SK-N-SH (cell line): ENCODE measurements at regions not wholly inside any gene's neighbourhood (a gene's known extent, or its start where the extent isn't known, plus 50 kb on each side); places are given as distances from the start of the nearest gene placed in this dataset.

Experiments used
- CTCF ChIA-PET: fragments of 300-600, 350-600 bp; formaldehyde crosslinking; extraction: SDS; loops from one replicate; lab custom pipeline; 2021; lab: Yijun Ruan, JAX
- POLR2A ChIA-PET: fragments of 350-600 bp; sonication (Branson Sonifier 250); formaldehyde crosslinking; extraction: SDS; loops from one replicate; lab custom pipeline; 2020; ENCODE audit warnings: antibody characterized with exemption, inconsistent platforms; lab: Yijun Ruan, JAX
- DNase-seq: peaks from one replicate; pipeline ENCODE4 v3.0.0; 2012
- H2AFZ ChIP-seq: fragments of 200-600 bp; sonication (generic); 2 replicates; pipeline ENCODE4 v1.8.1; 2016; ENCODE audit warnings: antibody characterized with exemption, mild to moderate bottlenecking, low read depth
- H3F3A ChIP-seq: fragments of 200-600 bp; sonication (generic); replicated peaks from 2 replicates; pipeline ENCODE3; 2016; ENCODE audit warnings: antibody characterized with exemption, mild to moderate bottlenecking; ENCODE audit not compliant: insufficient read depth
- H3K27ac ChIP-seq, 2 experiments: fragments of 200-500 bp in 1 of 2; fragments of 200-600 bp in 1 of 2; sonication (Bioruptor generic) in 1 of 2; sonication (generic), shearing (Covaris generic) in 1 of 2; 2 replicates each; pipeline versions ENCODE4 v1.5.1 to v1.6.1; 2014 to 2016; ENCODE audit warnings: low read depth in 2 of 2, inconsistent platforms in 1 of 2, low read length in 1 of 2, mild to moderate bottlenecking in 1 of 2, mixed read lengths in 1 of 2
- H3K27me3 ChIP-seq: fragments of 200-600 bp; sonication (generic), shearing (Covaris generic); 2 replicates; pipeline ENCODE4 v1.6.1; 2016; ENCODE audit warnings: mixed run types; ENCODE audit not compliant: insufficient read depth
- H3K36me3 ChIP-seq, 2 experiments: fragments of 200-500 bp in 1 of 2; fragments of 200-600 bp in 1 of 2; sonication (Bioruptor generic) in 1 of 2; sonication (generic) in 1 of 2; replicated peaks in 1 of 2; 2 replicates each; pipeline versions ENCODE3 to v1.5.1; 2014 to 2016; ENCODE audit warnings: low read length in 1 of 2, mild to moderate bottlenecking in 1 of 2; ENCODE audit not compliant: insufficient read depth in 2 of 2, control insufficient read depth in 1 of 2
- H3K4me1 ChIP-seq, 2 experiments: fragments of 200-500 bp in 1 of 2; fragments of 200-600 bp in 1 of 2; sonication (Bioruptor generic) in 1 of 2; sonication (generic), shearing (Covaris generic) in 1 of 2; 2 replicates each; pipeline versions ENCODE4 v1.5.1 to v1.6.1; 2014 to 2016; ENCODE audit warnings: low read depth in 1 of 2, low read length in 1 of 2, mixed run types in 1 of 2; ENCODE audit not compliant: insufficient read depth in 2 of 2, control insufficient read depth in 1 of 2
- H3K4me2 ChIP-seq: fragments of 200-600 bp; sonication (generic), shearing (Covaris generic); 2 replicates; pipeline ENCODE4 v1.6.1; 2017; ENCODE audit warnings: mixed run types
- H3K4me3 ChIP-seq, 2 experiments: fragments of 200-500 bp in 1 of 2; fragments of 200-600 bp in 1 of 2; sonication (Bioruptor generic) in 1 of 2; sonication (generic), shearing (Covaris generic) in 1 of 2; 2 replicates each; pipeline versions ENCODE4 v1.5.1 to v1.8.1; 2014 to 2016; ENCODE audit warnings: low read depth in 2 of 2, inconsistent platforms in 1 of 2, low read length in 1 of 2, mild to moderate bottlenecking in 1 of 2, mixed read lengths in 1 of 2, moderate library complexity in 1 of 2
- H3K79me2 ChIP-seq: fragments of 200-600 bp; sonication (generic); 2 replicates; pipeline ENCODE4 v1.8.1; 2017; ENCODE audit warnings: mild to moderate bottlenecking; ENCODE audit not compliant: insufficient read depth
- H3K9ac ChIP-seq: fragments of 200-600 bp; sonication (generic); 2 replicates; pipeline ENCODE4 v1.6.1; 2017; ENCODE audit warnings: mixed run types
- H3K9me2 ChIP-seq: fragments of 200-600 bp; sonication (generic); 2 replicates; pipeline ENCODE4 v1.6.1; 2017; ENCODE audit warnings: mixed run types
- H3K9me3 ChIP-seq: fragments of 200-600 bp; sonication (generic); 2 replicates; pipeline ENCODE4 v1.6.1; 2017; ENCODE audit warnings: mixed run types, mild to moderate bottlenecking, moderate library complexity
- H4K20me1 ChIP-seq: fragments of 200-600 bp; sonication (generic); 2 replicates; pipeline ENCODE4 v1.6.1; 2017; ENCODE audit warnings: mild to moderate bottlenecking, mixed run types; ENCODE audit not compliant: insufficient read depth
- ELF1 ChIP-seq: IDR thresholded peaks from 2 replicates; pipeline ENCODE4 v1.4.0; 2012
- EZH2phosphoT487 ChIP-seq: fragments of 200-600 bp; sonication (generic); IDR thresholded peaks from 2 replicates; pipeline ENCODE4 v1.6.1; 2017; ENCODE audit warnings: low read depth, mixed run types, mild to moderate bottlenecking, antibody characterized with exemption, moderate library complexity, borderline replicate concordance
- FOSL2 ChIP-seq: IDR thresholded peaks from 2 replicates; pipeline ENCODE4 v1.4.0; 2012; ENCODE audit warnings: low read depth, mild to moderate bottlenecking, moderate library complexity, borderline replicate concordance
- GABPA ChIP-seq: IDR thresholded peaks from 2 replicates; pipeline ENCODE4 v1.4.0; 2012; ENCODE audit warnings: low read depth, mild to moderate bottlenecking
- MAX ChIP-seq: IDR thresholded peaks from 2 replicates; pipeline ENCODE4 v1.4.0; 2012; ENCODE audit warnings: low read depth
- NFIC ChIP-seq: IDR thresholded peaks from 2 replicates; pipeline ENCODE4 v1.4.0; 2012; ENCODE audit warnings: borderline replicate concordance
- NRF1 ChIP-seq: IDR thresholded peaks from 2 replicates; pipeline ENCODE4 v1.6.1; 2012; ENCODE audit warnings: low read depth, mild to moderate bottlenecking, low read length
- POLR2AphosphoS5 ChIP-seq: IDR thresholded peaks from 2 replicates; pipeline ENCODE4 v1.6.1; 2012; ENCODE audit warnings: low read depth, low read length
- RAD21 ChIP-seq: IDR thresholded peaks from 2 replicates; pipeline ENCODE4 v1.6.1; 2012; ENCODE audit warnings: mild to moderate bottlenecking, low read length
- RCOR1 ChIP-seq: fragments of 150-350 bp; IDR thresholded peaks from 2 replicates; pipeline ENCODE4 v1.6.1; 2017; ENCODE audit warnings: antibody characterized with exemption, low read length
- RFX5 ChIP-seq: IDR thresholded peaks from 2 replicates; pipeline ENCODE4 v1.6.1; 2012; ENCODE audit warnings: mild to moderate bottlenecking, improper control_type of control experiment, low read length
- SMC3 ChIP-seq: IDR thresholded peaks from 2 replicates; pipeline ENCODE4 v1.6.1; 2012; ENCODE audit warnings: low read depth, low read length, improper control_type of control experiment
- TCF12 ChIP-seq: IDR thresholded peaks from 2 replicates; pipeline ENCODE4 v1.4.0; 2012
- USF2 ChIP-seq: fragments of 150-350 bp; IDR thresholded peaks from 2 replicates; pipeline ENCODE4 v1.6.1; 2017; ENCODE audit warnings: antibody characterized with exemption, low read length, low read depth, borderline replicate concordance
- YY1 ChIP-seq: IDR thresholded peaks from 2 replicates; pipeline ENCODE4 v1.4.0; 2012; ENCODE audit warnings: low read depth, mild to moderate bottlenecking
- WGBS: methylation state at CpG from one replicate; pipeline ENCODE4 v1.1.6; 2017; ENCODE audit warnings: low lambda C conversion rate; 5-methylcytosine and 5-hydroxymethylcytosine counted together
- TF ChIP-seq, protein P1 (sequence below): IDR thresholded peaks from 2 replicates; pipeline ENCODE4 v1.6.1; 2012; ENCODE audit warnings: mild to moderate bottlenecking, low read depth, low read length, moderate library complexity

- H2AFZ ChIP-seq: no peak overlapping the region
- H3K27ac ChIP-seq: no peak overlapping the region
- H3K27me3 ChIP-seq: no peaks in the 10 kb centered on the region
- no peak overlapping the region for H3K4me2 ChIP-seq
- H3K9me3 ChIP-seq: no peaks in the 10 kb centered on the region
- no peaks in the 10 kb centered on the region for H3K79me2 ChIP-seq
- H3K9me2 ChIP-seq: no peaks in the 10 kb centered on the region
- ChIA-PET POLR2A (no interaction called here), CTCF (interaction anchor here (1.0 to 1.6 kb wide), 2 partner anchors 13 to 30 kb away, joined by 4 read pairs; no protein-coding TSS in a partner anchor)
- H4K20me1 ChIP-seq: no peaks in the 10 kb centered on the region
- H3K4me3 ChIP-seq: no peak overlapping the region
- H3F3A ChIP-seq: no peaks in the 10 kb centered on the region
- H3K4me1 ChIP-seq: no peaks in the 10 kb centered on the region; a peak in 1 of 4 replicates
- H3K36me3 ChIP-seq: no peaks in the 10 kb centered on the region
- TF ChIP-seq SMC3 (no peak), NFIC (no peak), MAX (no peak), YY1 (no peak), EZH2phosphoT487 (no peak), RCOR1 (no peak), USF2 (no peak), RAD21 (no peak), NRF1 (no peak), TCF12 (no peak), RFX5 (no peak), FOSL2 (no peak), ELF1 (no peak), GABPA (no peak), POLR2AphosphoS5 (no peak)
- TF ChIP-seq, protein P1, sequence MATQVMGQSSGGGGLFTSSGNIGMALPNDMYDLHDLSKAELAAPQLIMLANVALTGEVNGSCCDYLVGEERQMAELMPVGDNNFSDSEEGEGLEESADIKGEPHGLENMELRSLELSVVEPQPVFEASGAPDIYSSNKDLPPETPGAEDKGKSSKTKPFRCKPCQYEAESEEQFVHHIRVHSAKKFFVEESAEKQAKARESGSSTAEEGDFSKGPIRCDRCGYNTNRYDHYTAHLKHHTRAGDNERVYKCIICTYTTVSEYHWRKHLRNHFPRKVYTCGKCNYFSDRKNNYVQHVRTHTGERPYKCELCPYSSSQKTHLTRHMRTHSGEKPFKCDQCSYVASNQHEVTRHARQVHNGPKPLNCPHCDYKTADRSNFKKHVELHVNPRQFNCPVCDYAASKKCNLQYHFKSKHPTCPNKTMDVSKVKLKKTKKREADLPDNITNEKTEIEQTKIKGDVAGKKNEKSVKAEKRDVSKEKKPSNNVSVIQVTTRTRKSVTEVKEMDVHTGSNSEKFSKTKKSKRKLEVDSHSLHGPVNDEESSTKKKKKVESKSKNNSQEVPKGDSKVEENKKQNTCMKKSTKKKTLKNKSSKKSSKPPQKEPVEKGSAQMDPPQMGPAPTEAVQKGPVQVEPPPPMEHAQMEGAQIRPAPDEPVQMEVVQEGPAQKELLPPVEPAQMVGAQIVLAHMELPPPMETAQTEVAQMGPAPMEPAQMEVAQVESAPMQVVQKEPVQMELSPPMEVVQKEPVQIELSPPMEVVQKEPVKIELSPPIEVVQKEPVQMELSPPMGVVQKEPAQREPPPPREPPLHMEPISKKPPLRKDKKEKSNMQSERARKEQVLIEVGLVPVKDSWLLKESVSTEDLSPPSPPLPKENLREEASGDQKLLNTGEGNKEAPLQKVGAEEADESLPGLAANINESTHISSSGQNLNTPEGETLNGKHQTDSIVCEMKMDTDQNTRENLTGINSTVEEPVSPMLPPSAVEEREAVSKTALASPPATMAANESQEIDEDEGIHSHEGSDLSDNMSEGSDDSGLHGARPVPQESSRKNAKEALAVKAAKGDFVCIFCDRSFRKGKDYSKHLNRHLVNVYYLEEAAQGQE: no peak
- DNase-seq: no peak
- WGBS: 64% methylated on average over 5 of the region's 5 CpGs
- H3K9ac ChIP-seq: no peak overlapping the region
Measured at GRCh38 chr2:234851451-234851850, 100.4 kb upstream of the SH3BP4 start.
